Naive thymus-derived CD4-positive, alpha-beta T cell (primary cell): ENCODE measurements at regions not wholly inside any gene's neighbourhood (a gene's known extent, or its start where the extent isn't known, plus 50 kb on each side); places are given as distances from the start of the nearest gene placed in this dataset.

Source experiments
- ATAC-seq: fragments of 150-1000 bp; cut with Tn5 transposase; 2 replicates; pipeline ENCODE4 v1.10.0; 2021; ENCODE audit warnings: mild to moderate bottlenecking, moderate library complexity
- CTCF ChIA-PET: fragments of 350-600 bp; sonication (Branson Sonifier 250); formaldehyde crosslinking; loops from one replicate; lab custom pipeline; 2021; ENCODE audit warnings: antibody characterized with exemption; lab: Charles Lee
- POLR2A ChIA-PET: fragments of 350-600 bp; sonication (Branson Sonifier 250); formaldehyde crosslinking; loops from one replicate; lab custom pipeline; 2021; ENCODE audit warnings: antibody characterized with exemption, inconsistent platforms; lab: Charles Lee
- DNase-seq, 9 donors: peaks; one replicate each; pipeline versions ENCODE4 v3.0.0 to v3.0.0-alpha.2; 2020 to 2022; ENCODE audit warnings: mixed read lengths in 1 of 9
- H3K27ac ChIP-seq: one replicate; pipeline ENCODE4 v1.7.0; 2013; ENCODE audit warnings: mild to moderate bottlenecking, low read depth, low read length, moderate library complexity
- H3K27me3 ChIP-seq, 2 donors: one replicate each; pipeline ENCODE4 v1.7.0; 2013; ENCODE audit warnings: low read length in 2 of 2, mild to moderate bottlenecking in 2 of 2, moderate library complexity in 2 of 2; ENCODE audit not compliant: control insufficient read depth in 2 of 2, insufficient read depth in 2 of 2
- H3K36me3 ChIP-seq, 3 experiments: 1 replicate in 2 of 3; 2 replicates in 1 of 3; pipeline ENCODE4 v1.7.0; 2013; ENCODE audit warnings: low read length in 3 of 3, mild to moderate bottlenecking in 3 of 3, moderate library complexity in 1 of 3; ENCODE audit not compliant: insufficient read depth in 3 of 3, control insufficient read depth in 2 of 3
- H3K4me1 ChIP-seq, 2 donors: one replicate each; pipeline ENCODE4 v1.7.0; 2013; ENCODE audit warnings: low read length in 2 of 2, mild to moderate bottlenecking in 2 of 2, moderate library complexity in 1 of 2; ENCODE audit not compliant: control insufficient read depth in 2 of 2, insufficient read depth in 2 of 2
- H3K4me3 ChIP-seq: 2 replicates; pipeline ENCODE4 v1.7.0; 2013; ENCODE audit warnings: mild to moderate bottlenecking, low read length
- H3K9me3 ChIP-seq, 3 experiments: 1 replicate in 2 of 3; 2 replicates in 1 of 3; pipeline ENCODE4 v1.7.0; 2013; ENCODE audit warnings: low read length in 3 of 3; ENCODE audit not compliant: control insufficient read depth in 2 of 3
- H3K27ac Mint-ChIP-seq, 9 donors: one replicate each; pipeline ENCODE4 v1.8.0; 2020 to 2022; ENCODE audit warnings: mixed read lengths in 9 of 9, mild to moderate bottlenecking in 8 of 9, moderate library complexity in 5 of 9, inconsistent platforms in 2 of 9
- H3K27me3 Mint-ChIP-seq, 5 donors: one replicate each; pipeline ENCODE4 v1.8.0; 2021 to 2022; ENCODE audit warnings: mixed read lengths in 5 of 5, mild to moderate bottlenecking in 1 of 5
- H3K36me3 Mint-ChIP-seq, 5 donors: one replicate each; pipeline ENCODE4 v1.8.0; 2020 to 2022; ENCODE audit warnings: mixed read lengths in 5 of 5, mild to moderate bottlenecking in 3 of 5, inconsistent platforms in 1 of 5
- H3K4me1 Mint-ChIP-seq, 7 donors: one replicate each; pipeline ENCODE4 v1.8.0; 2020 to 2022; ENCODE audit warnings: mixed read lengths in 7 of 7, mild to moderate bottlenecking in 3 of 7, inconsistent platforms in 1 of 7
- H3K4me3 Mint-ChIP-seq, 10 donors: one replicate each; pipeline ENCODE4 v1.8.0; 2020 to 2022; ENCODE audit warnings: mild to moderate bottlenecking in 10 of 10, mixed read lengths in 10 of 10, moderate library complexity in 6 of 10, inconsistent platforms in 2 of 10
- H3K9me3 Mint-ChIP-seq, 11 donors: one replicate each; pipeline ENCODE4 v1.8.0; 2020 to 2022; ENCODE audit warnings: mixed read lengths in 11 of 11, mild to moderate bottlenecking in 4 of 11, inconsistent platforms in 1 of 11, moderate library complexity in 1 of 11
- intact Hi-C, 2 donors: fragments of 100-400 bp; cut with micrococcal nuclease; formaldehyde crosslinking; loops; one replicate each; pipeline ENCODE4 v1.15.1; 2023

DNA sequence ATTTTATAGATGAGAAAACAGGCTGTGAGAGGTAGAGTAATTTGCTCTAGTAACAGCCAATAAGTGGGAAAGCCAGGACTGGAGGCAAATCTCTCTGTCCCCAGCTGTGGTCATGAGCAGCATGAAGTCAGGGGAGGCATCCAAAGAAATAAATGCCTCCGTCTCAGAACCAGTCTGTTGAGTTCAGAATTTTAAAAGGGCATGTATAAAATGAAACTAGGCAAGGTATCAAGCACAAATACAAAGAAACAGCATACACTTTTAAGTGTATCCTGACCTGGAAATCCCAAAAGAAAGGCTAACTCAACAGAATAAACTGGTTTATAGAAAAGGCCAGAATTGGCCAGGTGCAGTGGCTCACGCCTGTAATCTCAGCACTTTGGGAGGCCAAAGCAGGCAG is 120.0 kb upstream of the B3GALT2 start:
- Histone ChIP-seq H3K4me3 (no peak overlapping the region), H3K27ac (no peak overlapping the region), H3K4me1 (peaks cover 0 to 7% of the 10 kb centered on the region in 2 donors), H3K9me3 (no peaks in the 10 kb centered on the region), H3K36me3 (no peaks in the 10 kb centered on the region), H3K27me3 (no peaks in the 10 kb centered on the region)
- Mint-ChIP-seq H3K36me3 (no peaks in the 10 kb centered on the region), H3K4me3 (no peak overlapping the region), H3K27me3 (peaks cover 0 to 4% (median 0%) of the 10 kb centered on the region in 5 donors), H3K9me3 (no peaks in the 10 kb centered on the region), H3K27ac (no peak overlapping the region), H3K4me1 (peaks cover 11 to 17% (median 14%) of the 10 kb centered on the region in 7 donors)
- CTCF ChIA-PET, result no interaction called here
- intact Hi-C loops, result no loop called here
- DNase-seq, result no peak
- no peak for ATAC-seq
- POLR2A ChIA-PET, result no interaction called here
